H1 (cell line): ENCODE measurements at regions not wholly inside any gene's neighbourhood (a gene's known extent, or its start where the extent isn't known, plus 50 kb on each side); places are given as distances from the start of the nearest gene placed in this dataset.

ENCODE experiments used
- CTCF ChIA-PET: fragments of 300-600 bp; sonication (Branson Sonifier 250); formaldehyde crosslinking; loops from one replicate; lab custom pipeline; 2021; ENCODE audit not compliant: partially characterized antibody; lab: Charles Lee
- POLR2A ChIA-PET: fragments of 300-600 bp; sonication (Branson Sonifier 250); formaldehyde crosslinking; loops from one replicate; lab custom pipeline; 2021; ENCODE audit warnings: inconsistent platforms; ENCODE audit not compliant: partially characterized antibody; lab: Charles Lee
- DNase-seq, 2 experiments: peaks; one replicate each; pipeline versions ENCODE4 v3.0.0 to v3.0.0-alpha.2; 2010 to 2022; ENCODE audit warnings: low spot score in 2 of 2, low read depth in 1 of 2, mixed read lengths in 1 of 2
- FAIRE-seq: peaks from 2 replicates; lab custom pipeline; 2011; peaks lifted over from hg19 to GRCh38; lab: Jason Lieb, UNC
- H2AFZ ChIP-seq: 2 replicates; pipeline ENCODE4 v1.8.1; 2012; ENCODE audit warnings: low read length, inconsistent platforms
- H2AK5ac ChIP-seq: 2 replicates; pipeline ENCODE4 v1.6.1; 2013; ENCODE audit warnings: low read depth, low read length
- H2BK120ac ChIP-seq: replicated peaks from 2 replicates; pipeline ENCODE3; 2013; ENCODE audit warnings: low read depth, low read length, inconsistent platforms
- H2BK12ac ChIP-seq: 2 replicates; pipeline ENCODE4 v1.6.1; 2013; ENCODE audit warnings: low read depth, low read length
- H2BK15ac ChIP-seq: 2 replicates; pipeline ENCODE4 v1.6.1; 2013; ENCODE audit warnings: low read length
- H2BK20ac ChIP-seq: 2 replicates; pipeline ENCODE4 v1.6.1; 2013; ENCODE audit warnings: low read length
- H2BK5ac ChIP-seq: 2 replicates; pipeline ENCODE4 v1.6.1; 2013; ENCODE audit warnings: low read depth, low read length
- H3K14ac ChIP-seq: 2 replicates; pipeline ENCODE4 v1.6.1; 2013; ENCODE audit warnings: inconsistent platforms; ENCODE audit not compliant: insufficient read length
- H3K18ac ChIP-seq: 2 replicates; pipeline ENCODE4 v1.6.1; 2013; ENCODE audit warnings: low read length; ENCODE audit errors: extremely low read depth
- H3K23ac ChIP-seq: 2 replicates; pipeline ENCODE4 v1.6.1; 2013; ENCODE audit warnings: inconsistent platforms; ENCODE audit not compliant: insufficient read length
- H3K23me2 ChIP-seq: 2 replicates; pipeline ENCODE4 v1.6.1; 2013; ENCODE audit warnings: low read depth, low read length
- H3K27ac ChIP-seq: 2 replicates; pipeline ENCODE4 v1.6.1; 2011; ENCODE audit warnings: low read depth, low read length, inconsistent platforms
- H3K27me3 ChIP-seq, 4 experiments: replicated peaks in 1 of 4; 1 replicate in 1 of 4; 2 replicates in 3 of 4; pipeline versions ENCODE4 v1.6.1 to v1.8.1; 2011 to 2013; ENCODE audit warnings: low read length in 3 of 4, mild to moderate bottlenecking in 3 of 4, inconsistent platforms in 2 of 4, mixed read lengths in 2 of 4, moderate library complexity in 1 of 4; ENCODE audit not compliant: control insufficient read depth in 3 of 4, insufficient read depth in 3 of 4; ENCODE audit errors: extremely low read depth in 1 of 4
- H3K36me3 ChIP-seq, 4 experiments: 2 replicates each; pipeline versions ENCODE4 v1.6.1 to v1.8.1; 2011 to 2013; ENCODE audit warnings: mild to moderate bottlenecking in 4 of 4, low read length in 3 of 4, moderate library complexity in 2 of 4, control low read depth in 1 of 4, inconsistent platforms in 1 of 4; ENCODE audit not compliant: insufficient read depth in 4 of 4, control insufficient read depth in 2 of 4
- H3K4ac ChIP-seq: replicated peaks from 2 replicates; pipeline ENCODE3; 2013; ENCODE audit warnings: low read length, low read depth, mixed read lengths, inconsistent platforms; ENCODE audit not compliant: insufficient read length
- H3K4me1 ChIP-seq, 4 experiments: replicated peaks in 1 of 4; 1 replicate in 1 of 4; 2 replicates in 3 of 4; pipeline versions ENCODE4 v1.6.1 to v1.8.1; 2011 to 2013; ENCODE audit warnings: low read length in 3 of 4, inconsistent platforms in 2 of 4, mixed read lengths in 1 of 4; ENCODE audit not compliant: insufficient read depth in 4 of 4, control insufficient read depth in 3 of 4
- H3K4me2 ChIP-seq, 2 experiments: 2 replicates each; pipeline versions ENCODE4 v1.6.1 to v1.8.1; 2011 to 2013; ENCODE audit warnings: low read depth in 2 of 2, low read length in 2 of 2, control low read depth in 1 of 2, inconsistent platforms in 1 of 2, mild to moderate bottlenecking in 1 of 2; ENCODE audit not compliant: insufficient read depth in 1 of 2
- H3K4me3 ChIP-seq, 4 experiments: fragments of 200-600, 300-600 bp in 1 of 4; sonication (generic), shearing (Covaris generic), sonication (Bioruptor Twin) in 1 of 4; 2 replicates each; pipeline versions ENCODE4 v1.5.1 to v1.8.1; 2011 to 2016; ENCODE audit warnings: low read length in 4 of 4, low read depth in 3 of 4, control low read depth in 2 of 4, inconsistent platforms in 2 of 4, mild to moderate bottlenecking in 2 of 4, mixed read lengths in 1 of 4, moderate library complexity in 1 of 4; ENCODE audit not compliant: insufficient read depth in 2 of 4; ENCODE audit errors: extremely low read depth in 1 of 4
- H3K56ac ChIP-seq: replicated peaks from 2 replicates; pipeline ENCODE3; 2013; ENCODE audit warnings: low read depth, mild to moderate bottlenecking, mixed read lengths, low read length, inconsistent platforms; ENCODE audit not compliant: insufficient read length
- H3K79me1 ChIP-seq: 2 replicates; pipeline ENCODE4 v1.6.1; 2013; ENCODE audit warnings: low read depth, low read length, control low read depth
- H3K79me2 ChIP-seq, 2 experiments: 2 replicates each; pipeline versions ENCODE4 v1.6.1 to v1.8.1; 2012 to 2013; ENCODE audit warnings: low read length in 2 of 2, mild to moderate bottlenecking in 2 of 2, inconsistent platforms in 1 of 2; ENCODE audit not compliant: insufficient read depth in 2 of 2, control insufficient read depth in 1 of 2
- H3K9ac ChIP-seq, 4 experiments: replicated peaks in 1 of 4; 1 replicate in 1 of 4; 2 replicates in 3 of 4; pipeline versions ENCODE4 v1.6.1 to v1.8.1; 2011 to 2013; ENCODE audit warnings: low read depth in 3 of 4, low read length in 3 of 4, control low read depth in 2 of 4, mild to moderate bottlenecking in 2 of 4, moderate library complexity in 2 of 4, inconsistent platforms in 1 of 4; ENCODE audit errors: extremely low read depth in 1 of 4
- H3K9me3 ChIP-seq, 2 experiments: 2 replicates each; pipeline versions ENCODE4 v1.6.1 to v1.8.1; 2012 to 2013; ENCODE audit warnings: mild to moderate bottlenecking in 2 of 2, moderate library complexity in 2 of 2, control low read depth in 1 of 2, inconsistent platforms in 1 of 2, low read depth in 1 of 2, low read length in 1 of 2, mixed read lengths in 1 of 2; ENCODE audit not compliant: insufficient read depth in 2 of 2
- H4K20me1 ChIP-seq, 2 experiments: replicated peaks in 1 of 2; 2 replicates each; pipeline versions ENCODE3 to v1.8.1; 2011 to 2013; ENCODE audit warnings: inconsistent platforms in 2 of 2, low read length in 2 of 2, mild to moderate bottlenecking in 1 of 2; ENCODE audit not compliant: insufficient read depth in 2 of 2, control insufficient read depth in 1 of 2
- H4K5ac ChIP-seq: 2 replicates; pipeline ENCODE4 v1.6.1; 2013; ENCODE audit warnings: low read length, low read depth, mixed read lengths, inconsistent platforms; ENCODE audit not compliant: insufficient read length
- H4K8ac ChIP-seq: 2 replicates; pipeline ENCODE4 v1.8.0; 2013; ENCODE audit warnings: mild to moderate bottlenecking, moderate library complexity, low read length, inconsistent platforms; ENCODE audit not compliant: insufficient read depth; ENCODE audit errors: extremely low read depth
- H4K91ac ChIP-seq: replicated peaks from 2 replicates; pipeline ENCODE3; 2013; ENCODE audit warnings: low read length, mixed read lengths, inconsistent platforms; ENCODE audit not compliant: insufficient read length
- ASH2L ChIP-seq: fragments of 200-600, 300-600 bp; sonication (generic); IDR thresholded peaks from one replicate; pipeline ENCODE4 v1.7.1; 2017; ENCODE audit warnings: low read length
- ATF2 ChIP-seq: IDR thresholded peaks from 2 replicates; pipeline ENCODE4 v1.6.1; 2012; ENCODE audit warnings: low read length, inconsistent platforms
- JUN ChIP-seq: IDR thresholded peaks from 2 replicates; pipeline ENCODE4 v1.6.1; 2011; ENCODE audit warnings: low read depth, mild to moderate bottlenecking, improper control_type of control experiment, low read length
- RFX5 ChIP-seq: IDR thresholded peaks from 2 replicates; pipeline ENCODE4 v1.6.1; 2011; ENCODE audit warnings: low read depth, low read length, improper control_type of control experiment, borderline replicate concordance
- YY1 ChIP-seq: IDR thresholded peaks from 2 replicates; pipeline ENCODE4 v1.6.1; 2011; ENCODE audit warnings: low read depth, mild to moderate bottlenecking, low read length
- WGBS, 2 experiments: shearing (Covaris generic) in 1 of 2; methylation state at CpG; one replicate each; pipeline versions ENCODE4 v1.1.6 to v1.1.7; 2013 to 2015; ENCODE audit warnings: low lambda C conversion rate in 2 of 2, mixed read lengths in 2 of 2, inconsistent platforms in 1 of 2, low coverage in 1 of 2, missing lambda C conversion rate in 1 of 2; ENCODE audit not compliant: insufficient replicate concordance in 2 of 2, insufficient coverage in 1 of 2, insufficient read length in 1 of 2; ENCODE audit errors: extremely low coverage in 1 of 2, missing lambda C conversion rate in 1 of 2; 5-methylcytosine and 5-hydroxymethylcytosine counted together

GRCh38 chr1:191865479-191865878 lies 292.8 kb upstream of the RGS18 start:
- no peak overlapping the region for H3K9ac ChIP-seq
- no peak overlapping the region for H4K8ac ChIP-seq
- no peaks in the 10 kb centered on the region for H3K9me3 ChIP-seq
- no peak overlapping the region for H3K56ac ChIP-seq
- H4K20me1 ChIP-seq, result no peaks in the 10 kb centered on the region
- no peak overlapping the region for H2BK20ac ChIP-seq
- DNase-seq, result no peak
- CTCF ChIA-PET, result no interaction called here
- H3K14ac ChIP-seq, result no peak overlapping the region
- no peak overlapping the region for H3K27ac ChIP-seq
- WGBS, 2 experiments, result 85% methylated on average over 6 of the region's 6 CpGs; no CpG with 5 or more reads in 1 of the 2 experiments
- no peaks in the 10 kb centered on the region for H3K79me2 ChIP-seq
- FAIRE-seq, result no peak
- H2BK5ac ChIP-seq, result no peak overlapping the region
- POLR2A ChIA-PET, result no interaction called here
- no peak overlapping the region for H3K4me3 ChIP-seq
- no peak overlapping the region for H2BK120ac ChIP-seq
- H3K23me2 ChIP-seq, result no peaks in the 10 kb centered on the region
- no peak overlapping the region for H2BK15ac ChIP-seq
- no peak overlapping the region for H3K18ac ChIP-seq
- H4K91ac ChIP-seq, result no peak overlapping the region
- no peak overlapping the region for H2BK12ac ChIP-seq
- no peaks in the 10 kb centered on the region; a peak in 1 of 7 replicates for H3K27me3 ChIP-seq
- no peaks in the 10 kb centered on the region for H3K36me3 ChIP-seq
- no peak overlapping the region for H2AK5ac ChIP-seq
- no peak overlapping the region for H3K4ac ChIP-seq
- H3K23ac ChIP-seq, result no peak overlapping the region
- H4K5ac ChIP-seq, result no peak overlapping the region
- no peak overlapping the region for H3K4me2 ChIP-seq
- H3K79me1 ChIP-seq, result no peaks in the 10 kb centered on the region
- H3K4me1 ChIP-seq, result no peaks in the 10 kb centered on the region
- no peak overlapping the region for H2AFZ ChIP-seq
- TF ChIP-seq RFX5, result no peak
- TF ChIP-seq JUN, result no peak
- no peak for TF ChIP-seq ATF2
- TF ChIP-seq ASH2L, result no peak
- no peak for TF ChIP-seq YY1
